IMR-90 (cell line): ENCODE measurements at regions not wholly inside any gene's neighbourhood (a gene's known extent, or its start where the extent isn't known, plus 50 kb on each side); places are given as distances from the start of the nearest gene placed in this dataset.

Experiments
- BHLHE40 ChIP-seq: fragments of 150-350 bp; IDR thresholded peaks from 2 replicates; pipeline ENCODE4 v1.6.1; 2016; ENCODE audit warnings: mild to moderate bottlenecking, low read depth, low read length
- CEBPB ChIP-seq: IDR thresholded peaks from 2 replicates; pipeline ENCODE4 v1.6.1; 2012; ENCODE audit warnings: low read depth, low read length, improper control_type of control experiment
- CHD1 ChIP-seq: IDR thresholded peaks from 2 replicates; pipeline ENCODE4 v1.6.1; 2012; ENCODE audit warnings: low read depth, low read length, improper control_type of control experiment
- CTCF ChIP-seq: conservative IDR thresholded peaks from 2 replicates; pipeline ENCODE4 v1.5.1; 2012; ENCODE audit warnings: mild to moderate bottlenecking, low read depth, low read length, improper control_type of control experiment
- FOS ChIP-seq: fragments of 150-350 bp; IDR thresholded peaks from 2 replicates; pipeline ENCODE4 v1.6.1; 2016; ENCODE audit warnings: low read depth, low read length
- MXI1 ChIP-seq: IDR thresholded peaks from 2 replicates; pipeline ENCODE4 v1.6.1; 2012; ENCODE audit warnings: low read depth, mild to moderate bottlenecking, low read length, moderate library complexity, borderline replicate concordance
- POLR2A ChIP-seq: IDR thresholded peaks from 2 replicates; pipeline ENCODE4 v1.6.1; 2012; ENCODE audit warnings: mild to moderate bottlenecking, low read depth, low read length
- RAD21 ChIP-seq: IDR thresholded peaks from 2 replicates; pipeline ENCODE4 v1.6.1; 2012; ENCODE audit warnings: low read length, improper control_type of control experiment
- RFX5 ChIP-seq: IDR thresholded peaks from 2 replicates; pipeline ENCODE4 v1.8.0; 2012; ENCODE audit warnings: low read depth, mild to moderate bottlenecking, low read length, moderate library complexity

- TF ChIP-seq CTCF, result no peak
- no peak for TF ChIP-seq RFX5
- no peak for TF ChIP-seq MXI1
- no peak for TF ChIP-seq RAD21
- no peak for TF ChIP-seq CEBPB
- no peak for TF ChIP-seq FOS
- no peak for TF ChIP-seq CHD1
- no peak for TF ChIP-seq POLR2A
- TF ChIP-seq BHLHE40, result no peak
These were observed 138.2 kb downstream of the RAD51AP2 start for GRCh38 chr2:17380003-17380402.
